D341Med (cell line): ENCODE measurements at regions not wholly inside any gene's neighbourhood (a gene's known extent, or its start where the extent isn't known, plus 50 kb on each side); places are given as distances from the start of the nearest gene placed in this dataset.
"Not testable (repeated sequence)": the region's sequence is repeated elsewhere in the genome, so short reads cannot be mapped to it uniquely, and the experiment has no call there.

Source experiments
- DNase-seq: peaks from one replicate; pipeline ENCODE4 v3.0.0; 2012; ENCODE audit warnings: low spot score

- no peak for DNase-seq
Measured at GRCh38 chr1:104309673-104310072, 560.0 kb downstream of the AMY1C start.

GRCh38 chr1:104315823-104316222 lies 566.1 kb downstream of the AMY1C start:
- DNase-seq = no peak

GRCh38 chr1:104322131-104322530 lies 572.4 kb downstream of the AMY1C start:
- DNase-seq = no peak

- DNase-seq = no peak
Measured at GRCh38 chr1:104329278-104329677, 579.6 kb downstream of the AMY1C start.

GRCh38 chr1:104331763-104332162 lies 582.1 kb downstream of the AMY1C start:
- DNase-seq = no peak

DNA sequence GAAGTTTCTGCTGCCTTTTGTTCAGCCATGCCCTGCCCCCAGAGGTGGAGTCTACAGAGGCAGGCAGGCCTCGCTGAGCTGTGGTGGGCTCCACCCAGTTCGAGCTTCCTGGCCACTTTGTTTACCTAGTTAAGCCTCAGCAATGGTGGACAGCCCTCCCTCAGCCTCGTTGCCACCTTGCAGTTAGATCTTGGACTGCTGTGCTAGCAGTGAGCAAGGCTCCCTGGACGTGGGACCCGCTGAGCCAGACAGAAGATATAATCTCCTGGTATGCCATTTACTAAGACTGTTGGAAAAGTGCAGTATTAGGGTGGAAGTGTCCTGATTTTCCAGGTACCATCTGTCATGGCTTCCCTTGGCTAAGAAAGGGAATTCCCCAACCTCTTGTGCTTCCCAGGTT lies 588.2 kb downstream of the AMY1C start:
- DNase-seq = not testable (repeated sequence)

GRCh38 chr1:104341944-104342343 lies 592.2 kb downstream of the AMY1C start:
- no peak for DNase-seq

GRCh38 chr1:104348277-104348676 lies 598.6 kb downstream of the AMY1C start:
- DNase-seq = no peak

DNA sequence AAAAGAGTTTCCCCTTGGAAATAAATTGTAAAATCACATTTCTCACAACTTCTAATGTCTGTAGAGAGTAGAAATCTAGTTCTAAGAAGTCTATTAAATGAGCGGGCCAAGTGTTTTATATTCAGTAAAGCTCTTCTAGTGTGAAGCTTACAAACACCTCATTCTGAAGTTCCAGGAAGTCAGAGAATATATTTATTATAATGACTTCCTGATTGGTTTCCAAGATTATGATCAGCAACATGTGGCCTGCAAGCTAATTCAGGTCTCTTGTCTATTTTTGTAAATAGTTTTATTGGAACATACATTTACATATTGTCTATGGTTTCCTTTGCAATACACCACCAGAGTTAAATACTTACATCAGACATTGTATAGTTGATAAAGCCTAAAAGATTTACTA lies 603.9 kb downstream of the AMY1C start:
- DNase-seq = no peak

DNA sequence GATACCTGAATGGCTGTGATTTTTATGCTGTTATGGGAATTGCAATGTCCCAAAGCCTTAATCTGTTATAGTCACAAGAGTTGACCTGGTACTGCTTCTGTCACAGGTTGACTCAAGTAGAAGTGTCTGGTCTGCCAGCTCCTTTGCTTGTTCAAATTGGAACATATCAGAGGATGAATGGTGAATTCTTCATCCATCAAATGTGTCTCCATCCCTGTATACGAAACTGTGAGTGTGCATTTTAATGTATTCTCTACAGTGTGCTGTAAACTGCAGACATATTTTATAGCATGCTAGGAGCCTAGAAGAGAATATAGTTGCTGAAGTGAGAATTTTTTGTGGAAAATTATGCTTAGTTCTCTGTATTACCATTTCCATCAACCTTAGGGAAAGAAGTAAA lies 608.4 kb downstream of the AMY1C start:
- DNase-seq = no peak

DNA sequence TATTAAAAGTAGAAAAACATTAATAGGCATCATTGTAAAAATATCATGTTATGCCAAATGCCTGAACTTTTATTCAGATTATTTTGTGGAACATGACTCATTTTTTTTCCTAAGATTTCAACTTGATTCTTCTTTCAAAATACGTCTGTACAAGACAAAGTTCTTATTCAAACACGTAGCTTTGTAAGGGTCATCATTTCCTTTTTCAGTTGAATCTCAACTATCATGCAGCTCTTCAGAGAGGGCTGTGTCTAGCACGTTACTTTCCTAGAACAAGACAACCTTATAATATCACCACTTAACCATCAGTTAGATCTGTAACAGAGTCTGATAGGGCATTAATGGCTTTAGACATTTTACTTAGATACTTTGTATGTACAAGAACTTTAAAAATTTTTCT lies 608.9 kb downstream of the AMY1C start:
- no peak for DNase-seq

DNA sequence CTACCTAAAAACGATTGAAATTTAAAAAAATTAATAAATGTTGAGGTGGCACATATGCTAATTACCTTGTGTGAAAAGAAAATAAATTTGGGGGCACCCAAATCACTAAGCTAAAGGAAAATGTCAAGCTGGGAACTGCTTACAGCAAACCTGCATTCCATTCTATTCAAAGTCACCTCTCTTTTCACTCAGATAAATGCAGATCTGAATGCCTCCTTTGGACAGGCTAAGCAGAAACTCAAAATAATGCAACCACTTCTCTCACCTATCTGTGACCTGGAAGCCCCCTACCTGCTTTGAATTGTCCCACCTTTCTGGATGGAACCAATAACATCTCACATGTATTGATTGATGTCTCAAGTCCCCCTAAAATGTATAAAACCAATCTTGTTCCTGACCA lies 628.7 kb downstream of the AMY1C start:
- DNase-seq = no peak

GRCh38 chr1:104380003-104380402 lies 630.3 kb downstream of the AMY1C start:
- DNase-seq = no peak

DNA sequence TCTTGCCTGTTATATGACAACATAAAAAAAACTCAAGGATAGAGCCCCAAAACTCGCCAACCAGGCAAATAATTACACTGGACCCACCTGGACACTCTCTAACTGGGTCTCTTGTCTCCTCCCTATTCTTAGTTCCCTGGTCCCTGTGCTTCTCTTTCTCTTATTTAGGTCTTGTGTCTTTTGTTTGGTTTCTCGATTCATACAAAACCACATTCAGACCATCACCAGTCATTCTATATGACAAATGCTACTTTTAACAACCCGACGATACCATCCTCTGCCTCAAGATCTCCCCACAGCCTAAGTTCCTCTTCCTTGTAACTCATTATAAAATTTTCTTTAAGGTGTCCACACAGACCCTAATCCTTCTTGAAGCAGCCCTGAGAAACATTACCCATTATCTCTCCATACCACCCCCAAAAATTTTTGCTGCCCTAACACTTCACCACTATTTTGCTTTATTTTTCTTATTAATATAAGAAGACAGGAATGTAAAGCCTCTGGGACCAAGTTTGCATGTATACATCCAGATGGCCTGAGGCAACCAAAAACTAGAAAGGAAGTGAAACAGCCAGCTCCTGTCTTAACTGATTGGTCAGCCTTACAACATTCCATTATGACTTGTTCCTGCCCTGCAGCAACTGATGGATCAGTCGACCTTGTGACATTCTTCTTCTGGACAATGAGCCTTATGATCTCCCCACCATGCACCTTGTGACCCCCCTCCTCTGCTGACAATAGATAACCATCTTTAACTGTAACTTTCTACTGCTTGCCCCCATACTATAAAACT lies 638.2 kb downstream of the AMY1C start:
- no peak for DNase-seq

GRCh38 chr1:104392552-104392951 lies 642.9 kb downstream of the AMY1C start:
- no peak for DNase-seq

- DNase-seq = no peak
Measured at GRCh38 chr1:104402178-104402577, 652.5 kb downstream of the AMY1C start.

- DNase-seq = no peak
Measured at GRCh38 chr1:104403883-104404282, 654.2 kb downstream of the AMY1C start.

DNA sequence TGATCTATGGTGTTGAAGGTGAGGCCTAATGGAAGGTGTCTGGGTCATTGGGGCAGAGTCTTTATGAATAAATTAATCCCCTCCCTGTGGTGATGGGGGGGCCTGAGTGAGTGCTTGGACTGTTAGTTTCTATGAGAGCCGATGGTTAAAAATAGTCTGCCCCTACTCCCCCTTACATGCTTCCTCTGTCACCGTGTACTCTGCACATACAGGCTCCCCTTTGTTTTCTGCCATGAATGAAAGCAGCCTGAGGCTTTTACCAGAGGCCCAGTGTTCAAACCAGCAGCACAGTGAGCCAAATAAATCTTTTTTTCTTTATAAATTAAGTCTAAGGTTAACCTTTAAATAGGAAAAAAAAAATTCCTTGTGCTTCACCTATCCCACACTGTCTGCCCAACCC lies 657.0 kb downstream of the AMY1C start:
- no peak for DNase-seq

DNA sequence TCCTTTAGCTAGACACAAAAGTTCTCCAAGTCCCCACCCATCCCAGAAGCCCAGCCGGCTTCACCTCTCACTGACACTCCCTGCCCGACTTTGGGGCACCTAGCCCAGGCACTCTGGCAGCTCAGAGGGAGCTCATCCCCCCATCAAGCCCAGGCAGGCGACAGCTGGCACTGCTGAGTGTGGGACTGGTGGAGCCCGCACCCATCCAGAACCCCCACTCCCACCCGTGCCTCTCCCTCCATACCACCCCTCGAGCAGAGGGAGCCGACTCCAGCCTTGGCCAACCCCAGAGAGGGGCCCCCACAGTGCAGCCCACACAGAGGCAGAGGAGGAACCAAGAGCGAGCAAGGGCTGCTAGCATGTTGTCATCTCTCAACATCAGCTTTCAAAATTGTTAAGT lies 658.6 kb downstream of the AMY1C start:
- no peak for DNase-seq

DNA sequence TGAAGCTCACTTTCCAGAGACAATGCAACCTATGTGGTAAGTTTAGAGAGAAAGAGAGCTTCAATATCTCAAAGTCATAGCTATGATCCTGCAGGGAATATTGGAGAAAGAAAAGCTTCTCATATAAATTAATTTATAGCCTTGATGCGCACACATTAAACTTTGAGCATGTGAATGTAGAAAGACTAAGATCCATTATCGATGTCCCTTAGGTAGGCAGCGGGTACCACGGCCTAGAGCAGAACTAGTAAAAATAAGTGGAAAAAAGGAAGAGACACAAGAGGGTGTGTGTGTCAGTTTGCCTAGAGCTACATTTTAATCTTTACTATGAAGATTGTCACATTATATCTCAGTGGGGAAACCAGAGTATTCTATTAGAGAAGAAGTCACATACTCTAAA lies 685.6 kb downstream of the AMY1C start:
- DNase-seq = no peak

- no peak for DNase-seq
Measured at GRCh38 chr1:104440011-104440410, 690.3 kb downstream of the AMY1C start.

DNA sequence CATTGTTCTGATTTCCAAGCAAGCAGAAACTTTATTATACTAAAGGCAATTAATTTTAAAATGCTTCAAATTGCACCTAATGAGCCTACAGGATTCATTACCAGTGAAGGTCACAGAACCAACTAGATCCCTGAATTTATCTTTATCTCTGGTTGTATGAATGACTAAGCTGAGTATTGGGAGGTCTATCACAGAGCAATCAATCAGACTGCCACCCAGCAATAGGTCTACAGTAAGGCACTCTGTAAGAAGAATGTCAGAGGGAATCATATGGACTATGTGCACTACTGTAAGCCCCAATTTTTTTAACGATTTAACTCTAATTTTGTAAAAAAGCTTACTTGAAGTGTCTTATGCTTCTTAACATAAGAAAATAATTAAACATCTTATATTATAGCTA lies 707.0 kb downstream of the AMY1C start:
- DNase-seq = no peak

DNA sequence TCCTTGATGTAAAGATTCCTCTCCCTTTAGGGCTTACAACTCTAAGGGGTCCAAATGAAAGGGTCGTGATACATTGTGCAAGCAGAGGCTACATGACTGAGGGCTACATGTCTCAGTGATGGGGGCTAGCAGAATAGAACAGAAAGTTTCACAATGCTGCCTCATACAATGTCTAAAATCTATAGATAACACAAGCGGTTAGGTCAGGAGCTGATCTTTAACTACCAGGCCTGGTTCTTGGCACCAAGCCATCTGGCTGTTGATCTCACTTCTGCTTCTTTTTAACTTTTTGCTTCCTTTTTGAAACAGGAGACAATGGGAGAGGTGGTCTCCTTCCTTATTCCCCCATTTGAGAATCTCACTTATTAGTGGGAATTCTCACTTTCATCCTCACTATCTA lies 710.2 kb downstream of the AMY1C start:
- DNase-seq = no peak

DNA sequence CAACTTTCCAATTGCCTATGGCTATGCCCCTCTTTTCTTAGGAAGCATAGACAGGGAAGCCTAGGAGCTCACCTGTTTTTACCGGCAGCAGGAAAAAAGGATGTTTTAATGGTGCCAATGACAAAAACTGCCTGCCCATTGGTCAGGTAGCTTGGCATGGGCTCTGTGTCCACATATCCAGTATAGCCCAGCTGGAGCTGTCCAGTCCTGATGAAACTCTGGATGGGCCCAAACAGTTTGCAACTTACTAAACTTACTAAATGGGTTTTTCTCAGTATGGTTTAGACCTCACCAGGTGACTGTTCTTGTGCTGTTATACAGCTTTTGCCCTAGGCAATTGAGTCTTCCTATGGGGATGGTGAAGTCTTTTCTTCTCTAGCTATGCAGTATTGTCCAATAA lies 711.2 kb downstream of the AMY1C start:
- DNase-seq = no peak
